ENCODE measurements at regions not wholly inside any gene's neighbourhood (a gene's known extent, or its start where the extent isn't known, plus 50 kb on each side); places are given as distances from the start of the nearest gene placed in this dataset.

DNA sequence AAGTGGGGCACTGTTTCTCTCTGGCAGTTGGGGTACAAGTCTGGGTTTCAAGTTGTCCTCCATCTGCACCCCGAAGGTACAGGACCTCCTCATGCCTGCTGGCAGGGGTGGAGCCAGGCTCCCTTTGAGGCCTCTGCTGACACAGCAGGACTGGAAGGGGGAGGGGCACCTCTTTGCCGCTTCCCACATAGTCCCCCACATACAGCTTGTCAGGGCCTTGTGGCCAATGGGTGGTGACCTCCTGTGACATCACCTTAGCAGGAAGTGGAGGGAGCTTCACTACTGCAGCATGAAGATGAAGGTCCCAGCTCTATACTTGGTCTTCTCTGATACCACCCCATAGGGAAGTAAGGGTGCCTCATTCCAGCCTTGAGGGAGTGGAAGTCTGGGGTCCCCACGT lies 167.8 kb downstream of the RAMP3 start:
- H3K36me3 ChIP-seq (ENCODE audit: control insufficient read depth in 1 of 2, insufficient read depth in 2 of 2, low read length in 2 of 2): no peaks in the 10 kb centered on the region
- H3K27ac ChIP-seq (ENCODE audit: low read depth, low read length): no peak overlapping the region
- peak; percentile 38; the same call in 1 of the 2 replicates for ATAC-seq
- H4K20me1 ChIP-seq (ENCODE audit: insufficient read depth): no peaks in the 10 kb centered on the region
- TF ChIP-seq ZNF274 (IDR thresholded peaks at IDR 0.05; ENCODE audit: low read depth, low read length) (no peak), POLR2A (IDR thresholded peaks at IDR 0.05; ENCODE audit: borderline replicate concordance, extremely low read depth, insufficient read depth, insufficient read length) (no peak), ATF3 (IDR thresholded peaks at IDR 0.05) (no peak), YY1 (IDR thresholded peaks at IDR 0.05; ENCODE audit: extremely low read depth, insufficient replicate concordance, low read depth, low read length) (no peak), FOSL1 (IDR thresholded peaks at IDR 0.05; ENCODE audit: low read depth) (no peak), ZFX (IDR thresholded peaks at IDR 0.05) (no peak), EGR1 (IDR thresholded peaks at IDR 0.05; ENCODE audit: low read depth) (no peak), RAD21 (IDR thresholded peaks at IDR 0.05; ENCODE audit: low read depth) (no peak), ELF1 (IDR thresholded peaks at IDR 0.05; ENCODE audit: borderline replicate concordance, low read depth) (no peak), CBX3 (IDR thresholded peaks at IDR 0.05; ENCODE audit: low read depth) (no peak), CEBPB (IDR thresholded peaks at IDR 0.05; ENCODE audit: low read depth) (no peak), TCF7L2 (IDR thresholded peaks at IDR 0.05; ENCODE audit: borderline replicate concordance, extremely low read depth, insufficient read depth, insufficient read length) (no peak), SRF (IDR thresholded peaks at IDR 0.05; ENCODE audit: low read depth) (no peak), EZH2phosphoT487 (IDR thresholded peaks at IDR 0.05; ENCODE audit: borderline replicate concordance) (no peak)
- TF ChIP-seq, protein P1, sequence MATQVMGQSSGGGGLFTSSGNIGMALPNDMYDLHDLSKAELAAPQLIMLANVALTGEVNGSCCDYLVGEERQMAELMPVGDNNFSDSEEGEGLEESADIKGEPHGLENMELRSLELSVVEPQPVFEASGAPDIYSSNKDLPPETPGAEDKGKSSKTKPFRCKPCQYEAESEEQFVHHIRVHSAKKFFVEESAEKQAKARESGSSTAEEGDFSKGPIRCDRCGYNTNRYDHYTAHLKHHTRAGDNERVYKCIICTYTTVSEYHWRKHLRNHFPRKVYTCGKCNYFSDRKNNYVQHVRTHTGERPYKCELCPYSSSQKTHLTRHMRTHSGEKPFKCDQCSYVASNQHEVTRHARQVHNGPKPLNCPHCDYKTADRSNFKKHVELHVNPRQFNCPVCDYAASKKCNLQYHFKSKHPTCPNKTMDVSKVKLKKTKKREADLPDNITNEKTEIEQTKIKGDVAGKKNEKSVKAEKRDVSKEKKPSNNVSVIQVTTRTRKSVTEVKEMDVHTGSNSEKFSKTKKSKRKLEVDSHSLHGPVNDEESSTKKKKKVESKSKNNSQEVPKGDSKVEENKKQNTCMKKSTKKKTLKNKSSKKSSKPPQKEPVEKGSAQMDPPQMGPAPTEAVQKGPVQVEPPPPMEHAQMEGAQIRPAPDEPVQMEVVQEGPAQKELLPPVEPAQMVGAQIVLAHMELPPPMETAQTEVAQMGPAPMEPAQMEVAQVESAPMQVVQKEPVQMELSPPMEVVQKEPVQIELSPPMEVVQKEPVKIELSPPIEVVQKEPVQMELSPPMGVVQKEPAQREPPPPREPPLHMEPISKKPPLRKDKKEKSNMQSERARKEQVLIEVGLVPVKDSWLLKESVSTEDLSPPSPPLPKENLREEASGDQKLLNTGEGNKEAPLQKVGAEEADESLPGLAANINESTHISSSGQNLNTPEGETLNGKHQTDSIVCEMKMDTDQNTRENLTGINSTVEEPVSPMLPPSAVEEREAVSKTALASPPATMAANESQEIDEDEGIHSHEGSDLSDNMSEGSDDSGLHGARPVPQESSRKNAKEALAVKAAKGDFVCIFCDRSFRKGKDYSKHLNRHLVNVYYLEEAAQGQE (IDR thresholded peaks at IDR 0.05; ENCODE audit: low read depth): no peak
- H3K27me3 ChIP-seq (ENCODE audit: insufficient read depth, low read length): no peaks in the 10 kb centered on the region; the same call in 1 of the 2 replicates
- H2AFZ ChIP-seq (ENCODE audit: low read depth, low read length, poor library complexity, severe bottlenecking): no peak overlapping the region
- POLR2A ChIA-PET: no interaction called here
- no peaks in the 10 kb centered on the region for H3K9me2 ChIP-seq (ENCODE audit: insufficient read depth)
- H3K79me2 ChIP-seq (ENCODE audit: insufficient read depth, low read length): no peaks in the 10 kb centered on the region
- BruUV-seq (replicated peaks): no TSS peak
- CTCF ChIA-PET: no interaction called here
- no peaks in the 10 kb centered on the region for H3K9me3 ChIP-seq (ENCODE audit: control insufficient read depth in 1 of 2, insufficient read depth in 1 of 2, low read depth in 1 of 2, low read length in 2 of 2)
- no peak overlapping the region for H3K4me3 ChIP-seq (replicated peaks in 1 of 2; ENCODE audit: low read depth in 1 of 2, low read length in 2 of 2)
- RAD21 ChIA-PET (ENCODE audit: low non-redundant PET in 1 of 2, low total read pairs in 2 of 2, uncharacterized antibody in 2 of 2, unreplicated experiment in 2 of 2): no interaction called here
- H3K4me1 ChIP-seq (ENCODE audit: control insufficient read depth in 1 of 2, insufficient read depth in 2 of 2, low read length in 2 of 2): no peaks in the 10 kb centered on the region
- intact Hi-C loops (cut with micrococcal nuclease): no loop called here
- H3K9ac ChIP-seq (ENCODE audit: low read length): no peak overlapping the region
- no peak for DNase-seq (ENCODE audit: low read depth, low spot score)
- no peak overlapping the region for H3K4me2 ChIP-seq (ENCODE audit: low read length)

Measured in HCT116 (cell line).